HCT116 (cell line): ENCODE measurements at regions not wholly inside any gene's neighbourhood (a gene's known extent, or its start where the extent isn't known, plus 50 kb on each side); places are given as distances from the start of the nearest gene placed in this dataset.

Experiments used
- ATAC-seq: fragments of 200-7000 bp; cut with Tn5 transposase; 2 replicates; pipeline ENCODE4 v1.9.1; 2020; ENCODE audit warnings: mild to moderate bottlenecking, moderate library complexity
- BruUV-seq: library from RNA; stranded (reverse); fragments of 400-500 nt; replicated peaks from 2 replicates; lab custom pipeline; 2021; lab: Mats Ljungman, UMichigan
- CTCF ChIA-PET: fragments of 300-600 bp; sonication (Branson Sonifier 250); formaldehyde crosslinking; loops from one replicate; lab custom pipeline; 2021; ENCODE audit warnings: antibody characterized with exemption; lab: Charles Lee
- POLR2A ChIA-PET: fragments of 300-600, 350-600 bp; sonication (Branson Sonifier 250); formaldehyde crosslinking; loops from one replicate; lab custom pipeline; 2021; ENCODE audit warnings: antibody characterized with exemption; lab: Charles Lee
- RAD21 ChIA-PET, 2 experiments: fragments of 300-600 bp; sonication (Branson Sonifier 250); formaldehyde crosslinking; loops; one replicate each; lab custom pipeline; 2023; ENCODE audit warnings: low total read pairs in 2 of 2; ENCODE audit not compliant: uncharacterized antibody in 2 of 2, unreplicated experiment in 2 of 2, low non-redundant PET in 1 of 2; lab: Charles Lee
- DNase-seq: peaks from one replicate; pipeline ENCODE4 v3.0.0-alpha.2; 2010; ENCODE audit warnings: low read depth, low spot score
- H2AFZ ChIP-seq: fragments of 200-600 bp; shearing (Covaris generic), sonication (generic); 2 replicates; pipeline ENCODE4 v1.6.1; 2017; ENCODE audit warnings: low read depth, mixed run types, mixed read lengths, antibody characterized with exemption, low read length; ENCODE audit not compliant: poor library complexity, severe bottlenecking
- H3K27ac ChIP-seq: 2 replicates; pipeline ENCODE4 v1.5.1; 2012; ENCODE audit warnings: low read depth, low read length
- H3K27me3 ChIP-seq: fragments of 200-600 bp; sonication (generic); 2 replicates; pipeline ENCODE4 v1.6.1; 2016; ENCODE audit warnings: mixed run types, low read length, mixed read lengths; ENCODE audit not compliant: insufficient read depth
- H3K36me3 ChIP-seq, 2 experiments: fragments of 200-500 bp in 1 of 2; fragments of 200-600 bp in 1 of 2; sonication (Bioruptor generic) in 1 of 2; sonication (generic) in 1 of 2; 2 replicates each; pipeline versions ENCODE4 v1.5.1 to v1.6.1; 2014 to 2016; ENCODE audit warnings: low read length in 2 of 2, inconsistent platforms in 1 of 2, mixed read lengths in 1 of 2, mixed run types in 1 of 2; ENCODE audit not compliant: insufficient read depth in 2 of 2, control insufficient read depth in 1 of 2
- H3K4me1 ChIP-seq, 2 experiments: fragments of 200-600 bp in 1 of 2; sonication (generic) in 1 of 2; 2 replicates each; pipeline versions ENCODE4 v1.5.1 to v1.6.1; 2012 to 2017; ENCODE audit warnings: low read length in 2 of 2, inconsistent platforms in 1 of 2, mild to moderate bottlenecking in 1 of 2, mixed read lengths in 1 of 2, mixed run types in 1 of 2, moderate library complexity in 1 of 2; ENCODE audit not compliant: insufficient read depth in 2 of 2, control insufficient read depth in 1 of 2
- H3K4me2 ChIP-seq: fragments of 200-600 bp; sonication (generic); 2 replicates; pipeline ENCODE4 v1.6.1; 2017; ENCODE audit warnings: mixed run types, low read length, mixed read lengths
- H3K4me3 ChIP-seq, 2 experiments: fragments of 200-600 bp in 1 of 2; sonication (generic) in 1 of 2; replicated peaks in 1 of 2; 2 replicates each; pipeline ENCODE4 v1.5.1; 2011 to 2016; ENCODE audit warnings: low read length in 2 of 2, control low read depth in 1 of 2, low read depth in 1 of 2, mild to moderate bottlenecking in 1 of 2, mixed read lengths in 1 of 2, mixed run types in 1 of 2
- H3K79me2 ChIP-seq: fragments of 200-600 bp; sonication (generic); 2 replicates; pipeline ENCODE4 v1.6.1; 2017; ENCODE audit warnings: mild to moderate bottlenecking, mixed run types, low read length, moderate library complexity, mixed read lengths; ENCODE audit not compliant: insufficient read depth
- H3K9ac ChIP-seq: fragments of 200-600 bp; sonication (generic); 2 replicates; pipeline ENCODE4 v1.6.1; 2016; ENCODE audit warnings: low read length, mixed read lengths
- H3K9me2 ChIP-seq: fragments of 200-600 bp; sonication (generic), shearing (Covaris generic); 2 replicates; pipeline ENCODE4 v1.6.1; 2017; ENCODE audit warnings: mixed run types, mild to moderate bottlenecking, moderate library complexity; ENCODE audit not compliant: insufficient read depth
- H3K9me3 ChIP-seq, 2 experiments: fragments of 200-500 bp in 1 of 2; fragments of 200-600 bp in 1 of 2; sonication (Bioruptor generic) in 1 of 2; sonication (generic) in 1 of 2; 2 replicates each; pipeline ENCODE4 v1.6.1; 2014 to 2017; ENCODE audit warnings: low read length in 2 of 2, mixed read lengths in 2 of 2, inconsistent platforms in 1 of 2, low read depth in 1 of 2, mild to moderate bottlenecking in 1 of 2, mixed run types in 1 of 2, moderate library complexity in 1 of 2; ENCODE audit not compliant: control insufficient read depth in 1 of 2, insufficient read depth in 1 of 2
- H4K20me1 ChIP-seq: fragments of 200-600 bp; sonication (generic), shearing (Covaris generic); 2 replicates; pipeline ENCODE4 v1.6.1; 2017; ENCODE audit warnings: mixed run types, mild to moderate bottlenecking, moderate library complexity; ENCODE audit not compliant: insufficient read depth
- CBX3 ChIP-seq: IDR thresholded peaks from 2 replicates; pipeline ENCODE4 v1.6.1; 2012; ENCODE audit warnings: low read depth
- CEBPB ChIP-seq: IDR thresholded peaks from 2 replicates; pipeline ENCODE4 v1.6.1; 2012; ENCODE audit warnings: low read depth
- EGR1 ChIP-seq: IDR thresholded peaks from 2 replicates; pipeline ENCODE4 v1.6.1; 2012; ENCODE audit warnings: low read depth
- ELF1 ChIP-seq: IDR thresholded peaks from 2 replicates; pipeline ENCODE4 v1.6.1; 2012; ENCODE audit warnings: low read depth, borderline replicate concordance
- EZH2 ChIP-seq: fragments of 200-600 bp; sonication (generic); IDR thresholded peaks from 2 replicates; pipeline ENCODE4 v1.6.1; 2017; ENCODE audit warnings: antibody characterized with exemption, mixed run types
- FOSL1 ChIP-seq: IDR thresholded peaks from 2 replicates; pipeline ENCODE4 v1.6.1; 2012; ENCODE audit warnings: low read depth
- POLR2A ChIP-seq: IDR thresholded peaks from 2 replicates; pipeline ENCODE4 v1.7.0; 2011; ENCODE audit warnings: borderline replicate concordance; ENCODE audit not compliant: insufficient read depth, insufficient read length; ENCODE audit errors: extremely low read depth
- POLR2AphosphoS5 ChIP-seq: IDR thresholded peaks from 2 replicates; pipeline ENCODE4 v1.6.1; 2011; ENCODE audit warnings: mild to moderate bottlenecking, low read depth, low read length, moderate library complexity
- RAD21 ChIP-seq: IDR thresholded peaks from 2 replicates; pipeline ENCODE4 v1.6.1; 2012; ENCODE audit warnings: low read depth, mild to moderate bottlenecking
- SIN3A ChIP-seq: IDR thresholded peaks from 2 replicates; pipeline ENCODE4 v1.6.1; 2012; ENCODE audit warnings: low read depth
- SRF ChIP-seq: IDR thresholded peaks from 2 replicates; pipeline ENCODE4 v1.6.1; 2012; ENCODE audit warnings: low read depth
- TCF7L2 ChIP-seq: IDR thresholded peaks from 2 replicates; pipeline ENCODE4 v1.7.0; 2011; ENCODE audit warnings: borderline replicate concordance, inconsistent platforms; ENCODE audit not compliant: insufficient read depth, insufficient read length; ENCODE audit errors: extremely low read depth
- intact Hi-C: fragments of 100-400 bp; cut with micrococcal nuclease; formaldehyde crosslinking; loops from 2 replicates; pipeline ENCODE4 v1.10.0; 2022
- TF ChIP-seq, protein P1 (sequence below), 3 experiments: fragments of 200-600 bp in 1 of 3; sonication (generic) in 1 of 3; IDR thresholded peaks in 2 of 3; conservative IDR thresholded peaks in 1 of 3; 2 replicates each; pipeline ENCODE4 v1.5.1; 2012 to 2017; ENCODE audit warnings: low read depth in 2 of 3, low read length in 2 of 3, antibody characterized with exemption in 1 of 3, borderline replicate concordance in 1 of 3, control low read depth in 1 of 3, mild to moderate bottlenecking in 1 of 3, mixed read lengths in 1 of 3, mixed run types in 1 of 3, moderate library complexity in 1 of 3; ENCODE audit not compliant: insufficient read depth in 1 of 3
- TF ChIP-seq, protein P2 (sequence below): IDR thresholded peaks from 2 replicates; pipeline ENCODE4 v1.6.1; 2012
- TF ChIP-seq, protein P3 (sequence below): IDR thresholded peaks from 2 replicates; pipeline ENCODE4 v1.6.1; 2011; ENCODE audit warnings: mild to moderate bottlenecking, low read length, moderate library complexity; ENCODE audit not compliant: insufficient replicate concordance; ENCODE audit errors: extremely low read depth
- TF ChIP-seq, protein P4 (sequence below): IDR thresholded peaks from 2 replicates; pipeline ENCODE4 v1.6.1; 2012; ENCODE audit warnings: low read depth
- TF ChIP-seq, protein P5 (sequence below): IDR thresholded peaks from 2 replicates; pipeline ENCODE4 v1.6.1; 2012

DNA sequence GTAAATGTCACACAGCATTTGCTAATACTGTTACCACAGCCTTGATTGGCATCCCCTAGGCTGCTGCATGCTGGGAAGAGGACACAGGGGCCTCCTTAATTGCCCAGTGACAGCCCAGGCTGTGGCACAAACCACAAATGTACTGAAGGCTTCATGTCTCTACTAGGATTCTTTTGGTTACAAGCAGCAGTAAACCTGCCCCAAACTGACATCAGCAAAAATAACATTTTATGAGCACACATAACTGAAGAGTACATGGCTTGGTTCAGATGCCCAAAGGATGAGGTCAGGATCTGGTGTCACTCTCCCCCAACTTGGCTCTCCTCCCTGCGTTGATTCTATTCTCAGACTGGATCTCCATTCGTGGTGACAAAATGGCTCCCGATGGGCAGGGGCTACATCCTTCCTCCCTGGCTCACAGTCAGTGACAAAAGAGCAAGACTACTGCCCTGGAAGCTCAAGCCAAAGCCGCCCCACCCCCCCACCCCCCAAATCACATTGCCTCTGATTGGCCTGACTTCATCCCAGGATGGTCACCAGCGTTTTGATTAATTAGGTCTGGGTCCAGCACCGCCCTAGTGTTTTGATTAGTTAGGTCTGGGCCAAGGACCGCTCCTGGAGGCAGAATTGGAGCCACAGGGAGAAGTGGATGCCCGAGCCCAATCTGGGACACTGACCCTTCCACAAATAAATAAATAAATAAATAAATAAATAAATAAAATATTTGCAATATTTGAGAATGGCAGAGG, 180.5 kb upstream of the RBPJ start:
- Histone ChIP-seq H3K9ac (no peak overlapping the region), H3K27ac (no peak overlapping the region), H3K4me2 (no peak overlapping the region), H3K9me2 (no peaks in the 10 kb centered on the region), H3K79me2 (no peaks in the 10 kb centered on the region), H3K27me3 (no peaks in the 10 kb centered on the region), H4K20me1 (no peaks in the 10 kb centered on the region), H3K4me3 (no peak overlapping the region), H2AFZ (no peak overlapping the region), H3K36me3 (no peaks in the 10 kb centered on the region), H3K4me1 (peaks cover 0 to 5% of the 10 kb centered on the region in 2 experiments; a peak in 1 of 4 replicates)
- ChIA-PET CTCF (no interaction called here), RAD21 (no interaction called here), POLR2A (no interaction called here)
- no peak for ATAC-seq
- intact Hi-C loops: no loop called here
- BruUV-seq: no TSS peak
- TF ChIP-seq POLR2A: no peak
- TF ChIP-seq EZH2: no peak
- TF ChIP-seq, protein P1, sequence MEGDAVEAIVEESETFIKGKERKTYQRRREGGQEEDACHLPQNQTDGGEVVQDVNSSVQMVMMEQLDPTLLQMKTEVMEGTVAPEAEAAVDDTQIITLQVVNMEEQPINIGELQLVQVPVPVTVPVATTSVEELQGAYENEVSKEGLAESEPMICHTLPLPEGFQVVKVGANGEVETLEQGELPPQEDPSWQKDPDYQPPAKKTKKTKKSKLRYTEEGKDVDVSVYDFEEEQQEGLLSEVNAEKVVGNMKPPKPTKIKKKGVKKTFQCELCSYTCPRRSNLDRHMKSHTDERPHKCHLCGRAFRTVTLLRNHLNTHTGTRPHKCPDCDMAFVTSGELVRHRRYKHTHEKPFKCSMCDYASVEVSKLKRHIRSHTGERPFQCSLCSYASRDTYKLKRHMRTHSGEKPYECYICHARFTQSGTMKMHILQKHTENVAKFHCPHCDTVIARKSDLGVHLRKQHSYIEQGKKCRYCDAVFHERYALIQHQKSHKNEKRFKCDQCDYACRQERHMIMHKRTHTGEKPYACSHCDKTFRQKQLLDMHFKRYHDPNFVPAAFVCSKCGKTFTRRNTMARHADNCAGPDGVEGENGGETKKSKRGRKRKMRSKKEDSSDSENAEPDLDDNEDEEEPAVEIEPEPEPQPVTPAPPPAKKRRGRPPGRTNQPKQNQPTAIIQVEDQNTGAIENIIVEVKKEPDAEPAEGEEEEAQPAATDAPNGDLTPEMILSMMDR (IDR thresholded peaks at IDR 0.05 in 2 of 3, conservative IDR thresholded peaks at IDR 0.05 in 1 of 3; ENCODE audit: borderline replicate concordance in 1 of 3, insufficient read depth in 1 of 3, low read depth in 2 of 3, low read length in 2 of 3): no peak
- TF ChIP-seq EGR1: no peak
- TF ChIP-seq, protein P2, sequence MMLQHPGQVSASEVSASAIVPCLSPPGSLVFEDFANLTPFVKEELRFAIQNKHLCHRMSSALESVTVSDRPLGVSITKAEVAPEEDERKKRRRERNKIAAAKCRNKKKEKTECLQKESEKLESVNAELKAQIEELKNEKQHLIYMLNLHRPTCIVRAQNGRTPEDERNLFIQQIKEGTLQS: no peak
- no peak for TF ChIP-seq CEBPB
- TF ChIP-seq ELF1: no peak
- TF ChIP-seq CBX3: no peak
- TF ChIP-seq FOSL1: no peak
- TF ChIP-seq TCF7L2: no peak
- TF ChIP-seq SRF: no peak
- TF ChIP-seq, protein P3, sequence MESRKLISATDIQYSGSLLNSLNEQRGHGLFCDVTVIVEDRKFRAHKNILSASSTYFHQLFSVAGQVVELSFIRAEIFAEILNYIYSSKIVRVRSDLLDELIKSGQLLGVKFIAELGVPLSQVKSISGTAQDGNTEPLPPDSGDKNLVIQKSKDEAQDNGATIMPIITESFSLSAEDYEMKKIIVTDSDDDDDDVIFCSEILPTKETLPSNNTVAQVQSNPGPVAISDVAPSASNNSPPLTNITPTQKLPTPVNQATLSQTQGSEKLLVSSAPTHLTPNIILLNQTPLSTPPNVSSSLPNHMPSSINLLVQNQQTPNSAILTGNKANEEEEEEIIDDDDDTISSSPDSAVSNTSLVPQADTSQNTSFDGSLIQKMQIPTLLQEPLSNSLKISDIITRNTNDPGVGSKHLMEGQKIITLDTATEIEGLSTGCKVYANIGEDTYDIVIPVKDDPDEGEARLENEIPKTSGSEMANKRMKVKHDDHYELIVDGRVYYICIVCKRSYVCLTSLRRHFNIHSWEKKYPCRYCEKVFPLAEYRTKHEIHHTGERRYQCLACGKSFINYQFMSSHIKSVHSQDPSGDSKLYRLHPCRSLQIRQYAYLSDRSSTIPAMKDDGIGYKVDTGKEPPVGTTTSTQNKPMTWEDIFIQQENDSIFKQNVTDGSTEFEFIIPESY: no peak
- TF ChIP-seq, protein P4, sequence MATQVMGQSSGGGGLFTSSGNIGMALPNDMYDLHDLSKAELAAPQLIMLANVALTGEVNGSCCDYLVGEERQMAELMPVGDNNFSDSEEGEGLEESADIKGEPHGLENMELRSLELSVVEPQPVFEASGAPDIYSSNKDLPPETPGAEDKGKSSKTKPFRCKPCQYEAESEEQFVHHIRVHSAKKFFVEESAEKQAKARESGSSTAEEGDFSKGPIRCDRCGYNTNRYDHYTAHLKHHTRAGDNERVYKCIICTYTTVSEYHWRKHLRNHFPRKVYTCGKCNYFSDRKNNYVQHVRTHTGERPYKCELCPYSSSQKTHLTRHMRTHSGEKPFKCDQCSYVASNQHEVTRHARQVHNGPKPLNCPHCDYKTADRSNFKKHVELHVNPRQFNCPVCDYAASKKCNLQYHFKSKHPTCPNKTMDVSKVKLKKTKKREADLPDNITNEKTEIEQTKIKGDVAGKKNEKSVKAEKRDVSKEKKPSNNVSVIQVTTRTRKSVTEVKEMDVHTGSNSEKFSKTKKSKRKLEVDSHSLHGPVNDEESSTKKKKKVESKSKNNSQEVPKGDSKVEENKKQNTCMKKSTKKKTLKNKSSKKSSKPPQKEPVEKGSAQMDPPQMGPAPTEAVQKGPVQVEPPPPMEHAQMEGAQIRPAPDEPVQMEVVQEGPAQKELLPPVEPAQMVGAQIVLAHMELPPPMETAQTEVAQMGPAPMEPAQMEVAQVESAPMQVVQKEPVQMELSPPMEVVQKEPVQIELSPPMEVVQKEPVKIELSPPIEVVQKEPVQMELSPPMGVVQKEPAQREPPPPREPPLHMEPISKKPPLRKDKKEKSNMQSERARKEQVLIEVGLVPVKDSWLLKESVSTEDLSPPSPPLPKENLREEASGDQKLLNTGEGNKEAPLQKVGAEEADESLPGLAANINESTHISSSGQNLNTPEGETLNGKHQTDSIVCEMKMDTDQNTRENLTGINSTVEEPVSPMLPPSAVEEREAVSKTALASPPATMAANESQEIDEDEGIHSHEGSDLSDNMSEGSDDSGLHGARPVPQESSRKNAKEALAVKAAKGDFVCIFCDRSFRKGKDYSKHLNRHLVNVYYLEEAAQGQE: no peak
- TF ChIP-seq RAD21: no peak
- TF ChIP-seq, protein P5, sequence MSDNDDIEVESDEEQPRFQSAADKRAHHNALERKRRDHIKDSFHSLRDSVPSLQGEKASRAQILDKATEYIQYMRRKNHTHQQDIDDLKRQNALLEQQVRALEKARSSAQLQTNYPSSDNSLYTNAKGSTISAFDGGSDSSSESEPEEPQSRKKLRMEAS: no peak
- no peak for TF ChIP-seq SIN3A
- TF ChIP-seq POLR2AphosphoS5: no peak
- TF ChIP-seq, all 23 proteins: peak for 0
- DNase-seq: no peak
- no peaks in the 10 kb centered on the region for H3K9me3 ChIP-seq
